SHP77 (cell line): ENCODE measurements at regions not wholly inside any gene's neighbourhood (a gene's known extent, or its start where the extent isn't known, plus 50 kb on each side); places are given as distances from the start of the nearest gene placed in this dataset.

Source experiments
- DNase-seq, 2 experiments: peaks; one replicate each; lab custom pipeline; 2025; lab: John Stamatoyannopoulos, UW

DNA sequence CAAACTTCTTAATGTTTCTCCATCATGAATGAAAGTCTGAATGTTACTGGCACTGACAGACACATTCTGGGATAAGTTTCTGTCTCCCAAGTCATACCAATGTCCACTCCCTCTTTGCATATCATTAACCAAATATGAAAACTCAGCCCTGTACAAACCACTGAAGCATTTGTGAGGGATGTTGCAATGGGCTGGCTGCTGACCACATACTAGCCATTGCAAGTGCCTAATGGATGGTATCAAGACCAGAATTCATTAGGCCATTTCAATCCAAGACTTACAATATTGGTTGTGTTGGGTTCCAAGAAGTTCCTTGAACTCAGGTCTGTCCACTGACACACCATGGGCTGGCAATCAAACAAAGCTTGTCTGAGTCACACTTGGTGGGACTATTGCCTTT lies 73.8 kb downstream of the CBLN2 start:
- DNase-seq = no peak

DNA sequence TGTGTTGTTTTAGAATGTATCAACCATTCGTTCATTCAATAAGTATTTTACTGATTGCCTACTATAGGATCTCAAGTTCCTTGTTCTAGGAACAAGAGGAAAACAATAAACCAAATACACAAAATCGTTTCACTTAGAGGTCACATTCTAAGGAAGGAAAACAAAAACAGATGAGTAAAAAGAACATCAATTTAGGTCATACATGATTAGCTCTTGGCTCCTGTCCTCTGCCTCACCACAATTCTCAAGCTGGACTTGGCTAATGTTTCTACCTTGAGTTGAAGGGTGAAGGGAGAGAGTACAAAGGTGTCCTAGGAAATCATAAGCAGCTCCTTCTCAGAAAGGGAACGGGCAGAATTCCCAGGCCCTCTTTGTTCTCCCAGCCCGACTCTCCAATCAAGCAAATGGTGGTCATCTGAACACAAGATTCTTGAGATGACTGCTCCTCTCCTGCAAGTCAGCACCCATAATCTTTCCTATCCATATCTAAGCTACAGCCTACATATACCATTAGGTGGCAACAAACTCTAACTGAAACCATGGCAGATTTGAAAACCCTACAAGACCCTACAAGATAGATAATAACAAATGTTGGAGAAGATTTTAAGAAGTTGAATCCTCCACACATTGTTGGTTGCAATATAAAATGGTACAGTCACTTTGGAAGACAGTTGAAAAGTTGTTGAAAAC lies 76.0 kb downstream of the CBLN2 start:
- no peak for DNase-seq

GRCh38 chr18:72460210-72460680 lies 83.9 kb downstream of the CBLN2 start:
- no peak for DNase-seq

DNA sequence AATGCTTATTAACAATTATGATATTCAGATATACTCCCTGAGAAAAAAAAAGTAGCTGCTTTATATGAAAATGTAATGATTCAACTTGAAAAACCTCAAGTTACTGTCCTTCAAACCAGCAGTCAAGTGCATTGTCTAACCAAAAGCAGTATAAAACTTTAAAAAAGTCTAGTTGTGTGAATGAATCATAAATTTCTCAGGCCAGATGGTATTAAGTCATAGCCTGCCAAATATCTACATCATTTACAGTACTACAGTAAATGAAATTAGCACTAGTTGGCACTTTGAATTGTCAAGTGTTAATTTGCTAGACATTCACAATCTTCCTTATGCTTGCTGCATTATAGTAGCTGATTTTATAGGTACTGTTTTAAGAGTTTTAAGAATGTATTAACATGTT lies 85.9 kb downstream of the CBLN2 start:
- no peak for DNase-seq

- DNase-seq = no peak
These were observed 87.3 kb downstream of the CBLN2 start for GRCh38 chr18:72456802-72457201.

GRCh38 chr18:72452328-72452727 lies 91.8 kb downstream of the CBLN2 start:
- DNase-seq = no peak

- no peak for DNase-seq
These were observed 99.4 kb downstream of the CBLN2 start for GRCh38 chr18:72444798-72445155.

DNA sequence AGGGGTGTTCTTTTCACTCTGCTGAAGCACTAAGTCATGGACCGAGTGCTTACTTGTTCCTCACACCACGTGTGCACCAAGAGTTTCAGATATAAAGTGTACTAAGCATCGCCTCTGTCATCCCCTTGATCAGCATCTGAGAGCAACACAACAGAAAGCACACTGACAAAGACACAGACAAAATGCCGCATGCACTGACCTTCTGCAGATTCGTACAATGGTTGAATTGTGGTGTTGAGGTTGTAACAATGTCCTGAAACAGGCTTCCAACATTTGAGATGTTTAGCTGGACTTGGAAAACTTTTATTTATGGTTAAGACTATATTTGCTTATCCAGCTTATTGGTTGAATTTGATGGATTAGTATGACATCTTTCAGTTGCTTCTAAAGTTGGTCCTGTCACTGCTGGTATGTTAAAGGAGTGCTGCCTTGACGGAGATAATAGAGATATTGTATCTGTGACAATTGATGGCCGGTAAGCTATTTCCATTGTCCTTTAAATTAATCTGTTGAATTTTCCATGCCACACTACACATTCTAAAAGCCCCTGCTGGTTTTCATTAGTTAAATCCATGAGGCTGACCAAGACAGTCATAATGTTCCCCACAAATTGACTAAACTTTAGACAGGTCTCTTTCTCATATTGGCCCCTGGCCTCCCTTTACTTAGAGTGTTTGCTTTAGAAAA lies 99.9 kb downstream of the CBLN2 start:
- no peak for DNase-seq

DNA sequence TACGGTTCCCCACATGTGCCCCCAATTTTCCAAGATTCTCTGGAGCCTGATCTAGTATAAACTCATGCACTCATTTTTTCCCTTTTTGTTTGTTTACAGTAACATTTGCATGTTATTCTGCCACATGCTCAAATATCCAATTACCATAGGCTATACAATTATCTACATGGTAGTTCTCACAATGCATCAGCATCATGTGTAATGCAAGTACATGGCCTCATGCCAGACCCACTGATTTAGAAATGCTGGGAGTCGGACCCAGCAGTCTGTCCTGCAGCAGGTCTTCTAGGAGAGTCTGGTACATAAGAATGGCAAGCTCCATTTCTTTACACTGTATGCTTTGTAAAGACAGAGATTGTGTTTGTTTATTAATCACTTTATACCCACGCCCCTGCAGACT lies 107.7 kb downstream of the CBLN2 start:
- DNase-seq = peak; percentile 47 to 69

DNA sequence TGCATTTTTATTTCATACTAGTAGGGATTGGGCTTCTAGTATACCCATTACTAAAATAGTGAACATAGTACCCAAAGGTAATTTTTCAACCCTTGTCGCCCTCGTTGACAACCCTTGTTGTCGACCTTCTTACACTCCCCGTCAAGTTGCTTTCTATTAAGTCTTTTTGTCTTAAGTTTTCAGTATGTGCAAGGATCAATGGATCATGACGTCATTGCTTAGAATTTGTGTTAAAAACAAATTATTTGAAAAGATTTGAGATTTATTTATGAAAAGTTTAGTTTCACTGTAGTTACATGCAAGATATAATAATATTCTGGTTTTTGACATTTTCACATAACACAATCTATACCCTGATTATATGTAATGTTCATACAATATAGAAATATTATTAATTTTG lies 110.4 kb downstream of the CBLN2 start:
- DNase-seq = no peak

- DNase-seq = no peak
These were observed 116.4 kb downstream of the CBLN2 start for GRCh38 chr18:72427721-72428120.

DNA sequence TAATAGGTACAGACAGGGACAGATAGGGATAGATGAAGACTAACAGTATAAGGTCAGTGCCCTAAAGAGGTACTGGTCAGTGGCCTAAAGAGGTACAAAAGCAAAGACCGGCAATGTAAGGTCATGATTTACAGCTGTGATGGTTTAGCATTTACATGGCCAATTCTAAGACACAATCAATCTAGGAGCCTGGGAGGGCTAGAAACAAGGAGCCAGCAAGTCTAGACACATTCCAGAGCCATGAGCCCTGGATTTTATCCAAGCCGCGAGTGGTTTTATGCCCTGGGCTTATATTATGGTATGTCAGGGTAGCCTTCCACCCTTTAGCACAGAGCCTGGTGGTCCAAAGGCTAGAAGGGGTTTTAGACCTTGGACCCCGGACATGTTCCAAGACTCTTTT lies 124.2 kb downstream of the CBLN2 start:
- no peak for DNase-seq

- DNase-seq = no peak
These were observed 131.2 kb downstream of the CBLN2 start for GRCh38 chr18:72412927-72413326.

- no peak for DNase-seq
These were observed 132.9 kb downstream of the CBLN2 start for GRCh38 chr18:72411261-72411660.

GRCh38 chr18:72410399-72410798 lies 133.7 kb downstream of the CBLN2 start:
- peak in 1 of 2 experiments; percentile 27 for DNase-seq

DNA sequence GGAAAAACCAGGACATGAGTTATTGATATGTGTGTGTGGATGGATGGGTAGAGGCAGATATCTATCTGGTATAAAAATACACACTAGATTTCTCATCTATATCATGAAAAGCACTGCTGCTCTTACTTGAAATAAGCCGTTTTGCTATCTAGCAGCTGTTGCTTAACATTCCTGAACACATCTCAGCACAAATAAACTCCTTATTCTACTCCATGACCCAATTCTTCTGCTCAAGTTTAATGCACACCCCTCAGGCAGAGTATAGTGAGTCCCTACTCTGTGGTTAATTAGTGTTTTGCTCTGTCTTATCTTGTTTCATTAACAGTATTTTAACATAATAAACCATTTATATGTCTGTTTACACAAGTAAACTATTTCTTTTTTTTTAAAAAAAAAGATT lies 134.2 kb downstream of the CBLN2 start:
- no peak for DNase-seq

- no peak for DNase-seq
These were observed 137.1 kb downstream of the CBLN2 start for GRCh38 chr18:72407048-72407447.

DNA sequence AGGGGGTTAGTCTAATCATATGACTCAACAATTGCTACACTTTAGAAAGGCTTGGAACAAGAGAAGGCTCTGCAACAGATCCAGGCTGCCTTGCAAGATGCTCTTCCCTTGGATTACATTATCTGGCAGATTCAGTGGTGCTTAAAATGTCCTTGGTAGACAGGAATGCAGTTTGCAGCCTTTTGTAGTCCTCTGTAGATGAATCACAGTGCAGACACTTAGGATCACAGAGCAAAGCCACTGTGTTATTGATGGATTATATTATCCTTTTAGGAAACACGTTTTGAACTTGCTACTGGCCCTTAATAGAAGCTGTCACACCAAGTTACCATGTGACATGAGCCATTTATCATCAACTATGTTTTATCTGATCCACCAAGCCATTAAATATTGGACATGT lies 152.2 kb downstream of the CBLN2 start:
- DNase-seq = no peak

GRCh38 chr18:72391427-72391826 lies 152.7 kb downstream of the CBLN2 start:
- no peak for DNase-seq

GRCh38 chr18:72378016-72378415 lies 166.1 kb downstream of the CBLN2 start:
- no peak for DNase-seq

- DNase-seq = no peak
These were observed 167.9 kb downstream of the CBLN2 start for GRCh38 chr18:72376256-72376655.

- DNase-seq = peak; percentile 93 to 94
These were observed 168.5 kb downstream of the CBLN2 start for GRCh38 chr18:72375618-72376017.

- DNase-seq = no peak
These were observed 172.1 kb downstream of the CBLN2 start for GRCh38 chr18:72372076-72372475.

GRCh38 chr18:72368308-72368707 lies 175.8 kb downstream of the CBLN2 start:
- DNase-seq = no peak
